Natural killer cell (primary cell): ENCODE measurements at regions not wholly inside any gene's neighbourhood (a gene's known extent, or its start where the extent isn't known, plus 50 kb on each side); places are given as distances from the start of the nearest gene placed in this dataset.

Experiments used
- ATAC-seq, 3 donors: fragments of 150-1000 bp in 2 of 3; fragments of 200-7000 bp in 1 of 3; cut with Tn5 transposase; 1 replicate in 1 of 3; 2 replicates in 2 of 3; pipeline ENCODE4 v1.10.0; 2021; ENCODE audit warnings: mild to moderate bottlenecking in 2 of 3, moderate library complexity in 2 of 3
- DNase-seq, 2 donors: peaks; one replicate each; pipeline versions ENCODE4 v3.0.0 to v3.0.0-alpha.2; 2013 to 2021; ENCODE audit warnings: mixed read lengths in 1 of 2
- H3K27ac ChIP-seq: one replicate; pipeline ENCODE4 v1.5.1; 2013; ENCODE audit warnings: mild to moderate bottlenecking, low read length
- H3K27me3 ChIP-seq: one replicate; pipeline ENCODE4 v1.6.1; 2013; ENCODE audit warnings: low read length; ENCODE audit not compliant: control insufficient read depth, insufficient read depth
- H3K36me3 ChIP-seq: one replicate; pipeline ENCODE4 v1.6.1; 2013; ENCODE audit warnings: low read length; ENCODE audit not compliant: control insufficient read depth, insufficient read depth
- H3K4me1 ChIP-seq: one replicate; pipeline ENCODE4 v1.6.1; 2013; ENCODE audit warnings: low read length; ENCODE audit not compliant: control insufficient read depth, insufficient read depth
- H3K4me3 ChIP-seq: one replicate; pipeline ENCODE4 v1.5.1; 2013; ENCODE audit warnings: low read length
- H3K9me3 ChIP-seq: one replicate; pipeline ENCODE4 v1.6.1; 2013; ENCODE audit warnings: low read length; ENCODE audit not compliant: control insufficient read depth, insufficient read depth
- H3K27ac Mint-ChIP-seq, 2 donors: one replicate each; pipeline ENCODE4 v1.8.0; 2022; ENCODE audit warnings: mild to moderate bottlenecking in 2 of 2, mixed read lengths in 2 of 2, moderate library complexity in 1 of 2
- H3K27me3 Mint-ChIP-seq, 2 donors: one replicate each; pipeline ENCODE4 v1.8.0; 2022; ENCODE audit warnings: low read depth in 2 of 2, mixed read lengths in 2 of 2
- H3K36me3 Mint-ChIP-seq: one replicate; pipeline ENCODE4 v1.8.0; 2022; ENCODE audit warnings: mixed read lengths
- H3K4me1 Mint-ChIP-seq, 2 donors: one replicate each; pipeline ENCODE4 v1.8.0; 2022; ENCODE audit warnings: mixed read lengths in 2 of 2
- H3K4me3 Mint-ChIP-seq: one replicate; pipeline ENCODE4 v1.8.0; 2022; ENCODE audit warnings: mild to moderate bottlenecking, moderate library complexity, mixed read lengths
- H3K9me3 Mint-ChIP-seq, 2 donors: one replicate each; pipeline ENCODE4 v1.8.0; 2022; ENCODE audit warnings: mixed read lengths in 2 of 2
- WGBS: methylation state at CpG from one replicate; pipeline ENCODE4 v1.1.7; 2013; ENCODE audit warnings: missing lambda C conversion rate; ENCODE audit not compliant: insufficient coverage; 5-methylcytosine and 5-hydroxymethylcytosine counted together
- intact Hi-C: fragments of 100-400 bp; cut with micrococcal nuclease; formaldehyde crosslinking; loops from one replicate; pipeline ENCODE4 v1.14.2; 2022
- TF ChIP-seq, protein P1 (sequence below): fragments of 200-600 bp; IDR thresholded peaks from one replicate; pipeline ENCODE4 v1.8.0; 2022; ENCODE audit warnings: antibody characterized with exemption

- no CpG with 5 or more reads among the region's 1 CpG for WGBS
These were observed 111.1 kb upstream of the GBE1 start for GRCh38 chr3:81872566-81872965.

DNA sequence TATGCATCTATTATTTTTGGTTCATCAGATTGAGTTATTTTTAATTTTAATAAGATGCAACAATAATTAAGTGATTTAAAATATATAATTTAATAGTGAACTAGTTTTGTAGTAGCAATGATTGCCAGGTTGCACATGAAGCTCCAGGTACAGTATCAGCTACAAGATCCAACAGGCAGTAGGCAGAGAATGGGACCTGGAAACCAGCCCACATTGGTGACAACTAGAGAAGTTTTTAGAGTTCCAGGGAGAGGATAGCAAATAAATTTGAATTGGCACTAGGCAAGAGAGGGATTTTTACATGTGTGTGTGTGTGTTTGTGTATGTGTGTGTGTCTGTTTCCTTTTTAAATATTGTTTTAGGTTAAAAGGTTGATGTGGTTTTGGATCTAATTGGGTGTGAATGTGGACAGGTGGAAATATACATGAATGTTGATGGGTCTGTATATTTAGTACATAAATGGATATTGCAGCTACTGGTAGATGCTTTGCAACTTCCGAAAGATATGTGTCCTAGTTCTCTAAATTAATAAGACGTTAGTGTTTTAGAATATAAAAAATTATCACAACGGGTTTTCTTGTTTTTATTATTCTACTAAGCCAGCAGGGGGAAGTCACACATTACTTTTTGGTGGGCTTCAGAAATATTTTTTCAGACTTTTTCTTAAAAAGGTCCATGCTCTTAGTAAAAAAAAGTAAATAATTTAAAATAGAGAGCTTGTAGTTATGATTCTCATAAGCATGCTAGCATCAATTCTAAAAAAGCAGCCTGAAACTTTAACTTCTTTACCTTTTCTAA is 110.1 kb upstream of the GBE1 start:
- Mint-ChIP-seq H3K4me1 (no peaks in the 10 kb centered on the region), H3K9me3 (peaks cover 0 to 7% of the 10 kb centered on the region in 2 donors), H3K4me3 (no peak overlapping the region), H3K36me3 (no peaks in the 10 kb centered on the region), H3K27me3 (no peaks in the 10 kb centered on the region), H3K27ac (no peak overlapping the region)
- Histone ChIP-seq H3K4me1 (no peaks in the 10 kb centered on the region), H3K9me3 (no peaks in the 10 kb centered on the region), H3K27me3 (no peaks in the 10 kb centered on the region), H3K4me3 (no peak overlapping the region), H3K36me3 (no peaks in the 10 kb centered on the region), H3K27ac (no peak overlapping the region)
- ATAC-seq (no peak), DNase-seq (no peak)
- WGBS = 91% methylated on average over 1 of the region's 3 CpGs
- TF ChIP-seq, protein P1, sequence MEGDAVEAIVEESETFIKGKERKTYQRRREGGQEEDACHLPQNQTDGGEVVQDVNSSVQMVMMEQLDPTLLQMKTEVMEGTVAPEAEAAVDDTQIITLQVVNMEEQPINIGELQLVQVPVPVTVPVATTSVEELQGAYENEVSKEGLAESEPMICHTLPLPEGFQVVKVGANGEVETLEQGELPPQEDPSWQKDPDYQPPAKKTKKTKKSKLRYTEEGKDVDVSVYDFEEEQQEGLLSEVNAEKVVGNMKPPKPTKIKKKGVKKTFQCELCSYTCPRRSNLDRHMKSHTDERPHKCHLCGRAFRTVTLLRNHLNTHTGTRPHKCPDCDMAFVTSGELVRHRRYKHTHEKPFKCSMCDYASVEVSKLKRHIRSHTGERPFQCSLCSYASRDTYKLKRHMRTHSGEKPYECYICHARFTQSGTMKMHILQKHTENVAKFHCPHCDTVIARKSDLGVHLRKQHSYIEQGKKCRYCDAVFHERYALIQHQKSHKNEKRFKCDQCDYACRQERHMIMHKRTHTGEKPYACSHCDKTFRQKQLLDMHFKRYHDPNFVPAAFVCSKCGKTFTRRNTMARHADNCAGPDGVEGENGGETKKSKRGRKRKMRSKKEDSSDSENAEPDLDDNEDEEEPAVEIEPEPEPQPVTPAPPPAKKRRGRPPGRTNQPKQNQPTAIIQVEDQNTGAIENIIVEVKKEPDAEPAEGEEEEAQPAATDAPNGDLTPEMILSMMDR = no peak
- intact Hi-C loops = no loop called here

More at GRCh38 chr3:81872566-81872965, 111.1 kb upstream of the GBE1 start:
- Mint-ChIP-seq H3K27me3 (no peaks in the 10 kb centered on the region), H3K9me3 (peaks cover 0 to 8% of the 10 kb centered on the region in 2 donors), H3K36me3 (no peaks in the 10 kb centered on the region), H3K4me1 (no peaks in the 10 kb centered on the region), H3K4me3 (no peak overlapping the region), H3K27ac (no peak overlapping the region)
- intact Hi-C loops = no loop called here
- TF ChIP-seq, protein P1 = no peak
- no peaks in the 10 kb centered on the region for H3K9me3 ChIP-seq
- no peaks in the 10 kb centered on the region for H3K27me3 ChIP-seq
- no peak overlapping the region for H3K27ac ChIP-seq
- no peaks in the 10 kb centered on the region for H3K4me1 ChIP-seq
- H3K36me3 ChIP-seq = no peaks in the 10 kb centered on the region
- no peak overlapping the region for H3K4me3 ChIP-seq
- ATAC-seq (no peak), DNase-seq (no peak)

GRCh38 chr3:81869382-81869781 is 107.9 kb upstream of the GBE1 start:
- Histone ChIP-seq H3K4me1 (no peaks in the 10 kb centered on the region), H3K9me3 (no peaks in the 10 kb centered on the region), H3K27me3 (no peaks in the 10 kb centered on the region), H3K36me3 (no peaks in the 10 kb centered on the region), H3K4me3 (no peak overlapping the region), H3K27ac (no peak overlapping the region)
- intact Hi-C loops = no loop called here
- Mint-ChIP-seq H3K9me3 (peaks cover 0 to 6% of the 10 kb centered on the region in 2 donors), H3K36me3 (no peaks in the 10 kb centered on the region), H3K4me3 (no peak overlapping the region), H3K27ac (no peak overlapping the region), H3K27me3 (no peaks in the 10 kb centered on the region), H3K4me1 (no peaks in the 10 kb centered on the region)
- TF ChIP-seq, protein P1 = no peak
- DNase-seq (no peak), ATAC-seq (no peak)
- no CpG with 5 or more reads among the region's 1 CpG for whole genome bisulfite sequencing

GRCh38 chr3:81868597-81868996 is 107.2 kb upstream of the GBE1 start:
- Mint-ChIP-seq H3K36me3 (no peaks in the 10 kb centered on the region), H3K9me3 (peaks cover 0 to 5% of the 10 kb centered on the region in 2 donors), H3K4me3 (no peak overlapping the region), H3K4me1 (no peaks in the 10 kb centered on the region), H3K27ac (no peak overlapping the region), H3K27me3 (no peaks in the 10 kb centered on the region)
- TF ChIP-seq, protein P1 = no peak
- DNase-seq = no peak
- Histone ChIP-seq H3K4me3 (no peak overlapping the region), H3K9me3 (no peaks in the 10 kb centered on the region), H3K27ac (no peak overlapping the region), H3K36me3 (no peaks in the 10 kb centered on the region), H3K4me1 (no peaks in the 10 kb centered on the region), H3K27me3 (no peaks in the 10 kb centered on the region)
- no CpG with 5 or more reads among the region's 1 CpG for WGBS
- intact Hi-C loops = no loop called here
- ATAC-seq = no peak
